ENCODE measurements at regions not wholly inside any gene's neighbourhood (a gene's known extent, or its start where the extent isn't known, plus 50 kb on each side); places are given as distances from the start of the nearest gene placed in this dataset.
"Not testable (repeated sequence)": the region's sequence is repeated elsewhere in the genome, so short reads cannot be mapped to it uniquely, and the experiment has no call there.

- DNase-seq = no peak
Observed at GRCh38 chr21:28220680-28221079, 772.0 kb downstream of the LTN1 start.

- no peak for DNase-seq
Observed at GRCh38 chr21:28216976-28217523, 775.6 kb downstream of the LTN1 start.

- no peak for DNase-seq
Observed at GRCh38 chr21:28215214-28215954, 777.3 kb downstream of the LTN1 start.

- no peak for DNase-seq
Observed at GRCh38 chr21:28214786-28215185, 777.9 kb downstream of the LTN1 start.

GRCh38 chr21:28213261-28213660 lies 779.4 kb downstream of the LTN1 start:
- DNase-seq = no peak

- DNase-seq = no peak
Observed at GRCh38 chr21:28212061-28212460, 780.6 kb downstream of the LTN1 start.

GRCh38 chr21:28207436-28208173 lies 785.1 kb downstream of the LTN1 start:
- no peak for DNase-seq

GRCh38 chr21:28200726-28201125 lies 792.0 kb downstream of the LTN1 start:
- no peak for DNase-seq

GRCh38 chr21:28196981-28197380 lies 795.7 kb downstream of the LTN1 start:
- no peak for DNase-seq

- DNase-seq = no peak
Observed at GRCh38 chr21:28193189-28193588, 799.5 kb downstream of the LTN1 start.

GRCh38 chr21:28186604-28187003 lies 806.1 kb downstream of the LTN1 start:
- no peak for DNase-seq

- no peak for DNase-seq
Observed at GRCh38 chr21:28181730-28182129, 810.9 kb downstream of the LTN1 start.

GRCh38 chr21:28179136-28179535 lies 813.5 kb downstream of the LTN1 start:
- no peak for DNase-seq

GRCh38 chr21:28177124-28177523 lies 815.6 kb downstream of the LTN1 start:
- DNase-seq = no peak

GRCh38 chr21:28174701-28175100 lies 818.0 kb downstream of the LTN1 start:
- no peak for DNase-seq

- no peak for DNase-seq
Observed at GRCh38 chr21:28174006-28174405, 818.7 kb downstream of the LTN1 start.

GRCh38 chr21:28172376-28172775 lies 820.3 kb downstream of the LTN1 start:
- DNase-seq = no peak

- no peak for DNase-seq
Observed at GRCh38 chr21:28167366-28167765, 825.3 kb downstream of the LTN1 start.

GRCh38 chr21:28164519-28164918 lies 828.2 kb downstream of the LTN1 start:
- not testable (repeated sequence) for DNase-seq

- DNase-seq = not testable (repeated sequence)
Observed at GRCh38 chr21:28162052-28162451, 830.6 kb downstream of the LTN1 start.

- no peak for DNase-seq
Observed at GRCh38 chr21:28160378-28160777, 832.3 kb downstream of the LTN1 start.

GRCh38 chr21:28159396-28159795 lies 833.3 kb downstream of the LTN1 start:
- no peak for DNase-seq

- no peak for DNase-seq
Observed at GRCh38 chr21:28156590-28156989, 836.1 kb downstream of the LTN1 start.

GRCh38 chr21:28154121-28154520 lies 838.6 kb downstream of the LTN1 start:
- no peak for DNase-seq

Data from CD4-positive, alpha-beta T cell treated with Interleukin-12 subunit alpha and Interleukin-12 subunit beta, for 1 hour (primary cell).